ENCODE measurements at regions not wholly inside any gene's neighbourhood (a gene's known extent, or its start where the extent isn't known, plus 50 kb on each side); places are given as distances from the start of the nearest gene placed in this dataset.
A peak's percentile ranks its signal among the peaks of the same experiment; 100 is the strongest.
"Not testable (repeated sequence)": the region's sequence is repeated elsewhere in the genome, so short reads cannot be mapped to it uniquely, and the experiment has no call there.

DNA sequence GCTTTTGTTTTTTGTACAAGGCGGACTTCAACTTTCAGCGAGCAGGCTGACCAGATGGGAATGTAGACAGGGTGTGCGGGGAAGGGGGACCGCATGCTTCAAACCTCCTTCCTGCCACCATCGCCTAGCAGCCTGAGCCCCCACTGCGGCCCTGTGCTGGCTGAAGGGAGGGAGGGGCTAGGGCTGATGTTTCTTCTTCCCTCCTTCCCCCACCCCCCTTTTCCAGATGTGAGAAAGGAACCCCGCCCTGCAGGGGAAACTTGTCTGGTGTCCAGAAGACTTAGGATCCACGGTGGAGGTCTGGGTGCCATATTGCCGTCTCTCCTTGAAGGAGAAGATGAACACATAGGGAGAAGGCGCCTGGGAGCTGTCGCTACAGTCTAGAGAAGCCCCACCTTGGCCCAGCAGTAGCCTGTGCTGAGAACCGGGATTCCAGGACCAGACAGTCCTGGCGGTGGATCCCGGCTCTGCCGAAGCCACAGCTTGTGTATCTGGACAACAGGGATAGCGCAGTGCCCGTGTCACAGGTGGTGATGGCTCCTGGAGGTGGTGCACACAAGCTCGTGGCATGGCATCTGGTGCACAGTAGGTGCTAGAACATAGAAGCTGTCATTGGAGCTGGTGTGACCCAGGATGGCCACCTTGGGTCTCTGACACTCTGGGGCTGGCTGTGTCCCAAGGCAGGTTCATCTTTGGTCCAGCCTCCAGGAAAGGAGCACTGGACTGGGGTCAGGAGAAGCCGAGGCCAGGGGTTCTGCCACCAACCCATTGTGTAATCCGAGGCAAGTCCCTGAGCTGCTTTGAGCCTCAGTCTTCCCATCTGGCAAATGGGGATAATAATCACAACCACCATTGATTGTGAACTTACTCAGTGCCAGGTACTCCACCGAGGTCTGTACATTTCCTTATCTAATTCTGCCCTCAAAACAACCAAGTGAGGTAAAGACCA lies 205.6 kb downstream of the C9orf50 start:
- Mint-ChIP-seq H3K27me3 (peaks cover 4% of the 10 kb centered on the region), H3K4me1 (peaks cover 19% of the 10 kb centered on the region), H3K9me3 (peaks cover 7% of the 10 kb centered on the region), H3K4me3 (no peak overlapping the region), H3K27ac (peak overlapping the region; percentile 99), H3K36me3 (peaks cover 3% of the 10 kb centered on the region)
- DNase-seq (ENCODE audit: low spot score in 2 of 2) (no peak), ATAC-seq (ENCODE audit: low read depth) (no peak)

- ATAC-seq (ENCODE audit: low read depth) (no peak), DNase-seq (ENCODE audit: low spot score in 2 of 2) (no peak)
- H3K4me3 Mint-ChIP-seq, result peak overlapping the region; percentile 75
- peaks cover 10% of the 10 kb centered on the region for H3K9me3 Mint-ChIP-seq
- peaks cover 6% of the 10 kb centered on the region for H3K36me3 Mint-ChIP-seq
- H3K27ac Mint-ChIP-seq, result peak overlapping the region; percentile 99
- H3K4me1 Mint-ChIP-seq, result peaks cover 20% of the 10 kb centered on the region
- H3K27me3 Mint-ChIP-seq, result peaks cover 2% of the 10 kb centered on the region
Measured at GRCh38 chr9:129414377-129414992, 206.4 kb downstream of the C9orf50 start.

GRCh38 chr9:129413537-129414376 lies 207.1 kb downstream of the C9orf50 start:
- ATAC-seq (ENCODE audit: low read depth) (peak; percentile 83), DNase-seq (ENCODE audit: low spot score in 2 of 2) (peak; percentile 97 to 98)
- H3K27me3 Mint-ChIP-seq, result no peaks in the 10 kb centered on the region
- H3K9me3 Mint-ChIP-seq, result peaks cover 9% of the 10 kb centered on the region
- peak overlapping the region; percentile 86 for H3K4me3 Mint-ChIP-seq
- peaks cover 6% of the 10 kb centered on the region for H3K36me3 Mint-ChIP-seq
- H3K4me1 Mint-ChIP-seq, result peaks cover 18% of the 10 kb centered on the region
- H3K27ac Mint-ChIP-seq, result peak overlapping the region; percentile 99

GRCh38 chr9:129412814-129413536 lies 207.9 kb downstream of the C9orf50 start:
- Mint-ChIP-seq H3K36me3 (peaks cover 6% of the 10 kb centered on the region), H3K9me3 (peaks cover 9% of the 10 kb centered on the region), H3K27me3 (peaks cover 2% of the 10 kb centered on the region), H3K27ac (peak overlapping the region; percentile 99), H3K4me1 (peaks cover 18% of the 10 kb centered on the region), H3K4me3 (peak overlapping the region; percentile 86)
- no peak for ATAC-seq (ENCODE audit: low read depth)
- DNase-seq (ENCODE audit: low spot score in 2 of 2), result peak in 1 of 2 donors; percentile 60

DNA sequence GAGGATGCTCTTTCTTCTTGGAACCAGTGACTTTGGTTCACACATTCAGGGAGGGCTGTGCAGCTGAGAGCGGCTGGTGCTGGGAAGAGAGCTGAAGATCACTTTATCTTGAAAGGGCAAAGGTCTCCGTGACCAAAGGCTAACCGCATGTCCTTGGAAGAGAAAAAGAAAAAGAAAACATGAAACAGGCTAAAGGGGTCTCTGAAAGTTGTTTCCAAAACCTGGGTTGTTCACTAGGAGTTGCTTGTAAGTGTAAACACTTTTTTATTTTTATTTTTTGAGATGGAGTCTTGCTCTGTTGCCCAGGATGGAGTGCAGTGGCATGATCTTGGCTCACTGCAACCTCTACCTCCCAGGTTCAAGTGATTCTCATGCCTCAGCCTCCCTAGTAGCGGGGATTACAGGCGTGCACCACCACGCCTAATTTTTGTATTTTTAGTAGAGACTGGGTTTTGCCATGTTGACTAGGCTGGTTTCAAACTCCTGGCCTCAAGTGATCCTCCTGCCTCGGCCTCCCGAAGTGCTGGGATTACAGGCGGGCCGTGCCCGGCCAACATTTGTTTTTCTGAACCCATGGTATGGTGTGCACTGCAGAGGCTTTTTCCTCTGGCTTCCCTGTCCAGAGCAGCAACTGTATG lies 208.6 kb downstream of the C9orf50 start:
- not testable (repeated sequence) for H3K9me3 Mint-ChIP-seq; H3K27me3 Mint-ChIP-seq; H3K36me3 Mint-ChIP-seq; ATAC-seq (ENCODE audit: low read depth); DNase-seq (ENCODE audit: low spot score in 2 of 2)
- Mint-ChIP-seq H3K27ac (peak overlapping the region; percentile 99), H3K4me3 (peak overlapping the region; percentile 86), H3K4me1 (peaks cover 19% of the 10 kb centered on the region)

DNA sequence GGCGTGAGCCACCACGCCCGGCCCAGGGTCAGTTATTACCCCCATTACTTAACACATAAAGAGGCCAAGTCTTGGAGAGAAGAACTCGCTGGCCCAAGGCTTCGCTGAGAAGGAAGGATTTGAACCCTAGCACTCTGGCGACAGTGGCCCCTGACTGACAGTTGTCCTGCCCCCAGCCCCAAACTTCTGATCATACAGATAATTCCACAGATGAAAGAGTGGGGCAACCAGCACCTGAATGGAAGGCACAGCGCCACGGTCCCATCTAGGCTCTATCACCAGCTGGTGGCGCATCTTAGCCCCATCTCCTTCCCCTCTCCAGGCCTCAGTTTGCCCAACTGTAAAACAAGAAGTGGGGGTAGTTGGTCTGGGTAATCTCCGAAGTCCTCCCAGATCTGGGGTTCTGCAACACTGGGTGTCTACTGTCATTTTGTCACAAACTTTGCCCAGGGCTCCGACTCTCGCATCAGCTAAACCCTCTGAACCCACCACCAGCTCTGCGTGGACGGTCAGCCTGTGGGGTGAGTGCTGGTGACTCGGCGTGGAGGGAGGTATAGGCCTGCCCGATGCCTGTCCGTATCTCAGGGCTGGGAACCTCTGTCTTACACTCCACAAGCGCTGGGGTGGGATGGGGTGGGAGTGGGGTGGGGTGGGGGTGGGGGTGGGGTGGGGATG lies 209.3 kb downstream of the C9orf50 start:
- no peak for DNase-seq (ENCODE audit: low spot score in 2 of 2)
- no peak for ATAC-seq (ENCODE audit: low read depth)
- peaks cover 6% of the 10 kb centered on the region for H3K36me3 Mint-ChIP-seq
- H3K9me3 Mint-ChIP-seq, result peaks cover 9% of the 10 kb centered on the region
- no peak overlapping the region for H3K4me3 Mint-ChIP-seq
- H3K4me1 Mint-ChIP-seq, result peaks cover 19% of the 10 kb centered on the region
- peaks cover 4% of the 10 kb centered on the region for H3K27me3 Mint-ChIP-seq
- peak overlapping the region; percentile 99 for H3K27ac Mint-ChIP-seq

DNA sequence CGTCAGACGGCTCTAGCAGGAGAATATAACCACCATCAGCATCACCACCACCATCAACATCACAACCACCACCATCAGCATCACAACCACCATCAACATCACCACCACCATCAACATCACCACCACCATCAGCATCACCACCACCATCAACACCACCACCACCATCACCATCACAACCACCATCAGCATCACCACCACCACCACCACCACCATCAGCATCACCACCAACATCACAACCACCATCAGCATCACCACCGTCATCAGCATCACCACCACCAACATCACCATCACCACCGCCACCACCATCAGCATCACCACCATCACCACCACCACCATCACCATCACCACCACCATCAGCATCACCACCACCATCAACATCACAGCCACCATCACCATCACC lies 210.7 kb downstream of the C9orf50 start:
- DNase-seq (ENCODE audit: low spot score in 2 of 2), result no peak
- Mint-ChIP-seq H3K27ac (peak overlapping the region; percentile 99), H3K36me3 (peaks cover 6% of the 10 kb centered on the region), H3K27me3 (peaks cover 13% of the 10 kb centered on the region), H3K4me3 (no peak overlapping the region), H3K4me1 (peaks cover 24% of the 10 kb centered on the region), H3K9me3 (peaks cover 9% of the 10 kb centered on the region)
- no peak for ATAC-seq (ENCODE audit: low read depth)

DNA sequence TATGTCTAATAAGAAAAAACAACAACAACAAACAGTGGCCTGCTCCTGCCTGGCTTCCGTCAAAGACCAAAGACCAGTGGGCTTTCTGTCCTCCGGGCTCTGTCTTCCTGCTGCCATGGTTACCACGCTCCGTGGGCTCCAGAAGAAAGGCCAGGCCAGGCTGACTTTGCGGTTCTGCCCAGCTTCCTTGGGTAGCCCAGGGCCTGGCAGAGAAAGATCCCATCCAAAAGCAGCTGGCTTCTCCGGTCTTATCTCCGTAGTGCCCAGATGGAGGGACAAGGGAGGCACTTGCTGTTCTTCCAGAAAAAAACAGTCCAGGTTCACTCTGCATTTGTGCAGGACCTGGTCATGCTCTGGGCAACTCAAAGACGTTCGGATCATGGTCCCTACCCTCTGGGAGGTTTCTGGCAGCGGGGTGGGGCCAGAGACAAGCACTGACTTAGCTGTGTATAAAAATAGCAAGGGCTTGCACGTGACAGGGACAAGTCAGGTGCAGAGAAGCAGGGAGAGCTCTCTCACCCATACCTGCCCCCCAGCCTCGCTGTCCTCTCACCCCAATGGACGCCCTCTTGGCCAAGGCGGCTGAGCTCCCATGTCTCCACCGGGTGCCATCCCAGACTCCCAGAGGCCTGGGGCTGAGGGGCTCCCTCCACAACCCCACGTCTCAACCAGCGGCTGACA lies 212.2 kb downstream of the C9orf50 start:
- peaks cover 9% of the 10 kb centered on the region for H3K9me3 Mint-ChIP-seq
- DNase-seq (ENCODE audit: low spot score in 2 of 2), result no peak
- H3K27me3 Mint-ChIP-seq, result peaks cover 15% of the 10 kb centered on the region
- H3K4me3 Mint-ChIP-seq, result no peak overlapping the region
- no peak overlapping the region for H3K27ac Mint-ChIP-seq
- H3K4me1 Mint-ChIP-seq, result peaks cover 22% of the 10 kb centered on the region
- H3K36me3 Mint-ChIP-seq, result peaks cover 6% of the 10 kb centered on the region
- ATAC-seq (ENCODE audit: low read depth), result no peak

DNA sequence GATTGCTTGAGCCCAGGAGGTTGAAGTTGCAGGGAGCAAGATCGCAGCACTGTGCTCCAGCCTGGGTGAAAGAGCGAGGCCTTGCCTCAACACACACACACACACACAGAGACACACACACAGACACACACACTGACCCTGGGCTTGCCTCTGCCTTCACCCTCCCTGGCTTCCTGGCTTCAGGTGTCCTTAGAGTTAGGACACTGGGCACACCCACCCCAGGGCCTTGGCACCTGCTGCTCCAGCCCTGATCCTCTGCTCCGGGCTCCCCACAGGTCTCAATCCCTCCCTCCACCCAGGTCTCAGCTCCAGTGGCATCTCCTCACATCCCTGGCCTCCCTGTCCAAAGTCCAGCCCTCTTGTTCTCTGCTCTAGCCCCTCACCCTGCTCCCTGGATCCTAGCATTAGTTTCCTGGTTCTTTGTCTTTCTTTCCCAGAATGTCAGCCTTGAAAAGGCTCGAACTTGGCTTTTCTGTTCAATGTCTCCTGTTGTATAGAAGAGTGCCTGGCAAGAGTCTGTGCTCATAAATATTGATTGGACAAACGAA lies 212.9 kb downstream of the C9orf50 start:
- Mint-ChIP-seq H3K36me3 (peaks cover 6% of the 10 kb centered on the region), H3K9me3 (peaks cover 9% of the 10 kb centered on the region), H3K4me3 (no peak overlapping the region), H3K27ac (peak overlapping the region; percentile 62), H3K27me3 (peaks cover 15% of the 10 kb centered on the region), H3K4me1 (peaks cover 22% of the 10 kb centered on the region)
- ATAC-seq (ENCODE audit: low read depth), result no peak
- DNase-seq (ENCODE audit: low spot score in 2 of 2), result no peak

DNA sequence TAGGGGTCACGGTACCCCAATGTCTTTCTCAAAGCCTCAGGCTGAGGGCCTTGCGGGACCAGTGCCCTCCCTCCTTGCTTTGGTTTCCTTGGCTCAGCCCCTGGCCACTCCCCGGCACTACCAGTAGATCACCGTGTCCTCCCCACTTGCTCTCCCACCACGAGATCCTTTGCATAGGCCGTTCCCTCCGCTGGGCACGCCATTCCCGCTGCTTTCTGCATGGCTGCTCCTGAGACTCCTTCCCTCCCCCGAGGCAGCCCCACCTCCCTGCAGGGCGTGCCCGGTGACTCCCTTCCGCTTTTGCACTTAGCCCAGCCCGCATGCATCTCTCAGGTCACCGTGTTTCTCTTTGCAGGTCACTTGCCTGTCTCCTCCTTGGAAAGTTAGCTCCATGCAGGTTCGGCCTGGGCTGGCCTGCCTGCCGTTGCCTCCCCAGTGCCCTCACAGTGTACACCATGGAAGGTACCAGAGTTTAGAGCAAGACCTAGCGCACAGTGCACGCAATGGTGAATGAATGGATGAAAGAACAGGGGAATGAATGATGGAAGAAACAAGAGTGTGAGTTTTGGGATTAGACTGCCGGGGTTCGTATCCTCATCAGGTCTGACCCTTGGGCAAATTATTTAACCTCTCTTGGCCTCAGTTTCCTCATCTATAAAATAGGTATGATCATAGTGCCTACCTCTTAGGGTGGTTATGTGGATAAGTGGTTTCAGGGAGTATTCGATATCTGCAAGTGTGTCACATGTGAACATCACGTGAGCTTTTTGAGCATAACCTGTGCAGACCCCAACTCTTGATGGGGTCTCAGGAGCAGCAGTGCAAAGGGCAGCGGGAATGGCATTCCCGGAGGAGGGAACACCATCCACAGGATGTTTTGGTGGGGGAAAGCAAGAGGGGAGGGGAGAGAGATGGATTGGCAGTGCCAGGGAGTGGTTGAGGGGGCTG lies 214.3 kb downstream of the C9orf50 start:
- peaks cover 18% of the 10 kb centered on the region for H3K27me3 Mint-ChIP-seq
- peak overlapping the region; percentile 71 for H3K27ac Mint-ChIP-seq
- peaks cover 6% of the 10 kb centered on the region for H3K36me3 Mint-ChIP-seq
- H3K4me1 Mint-ChIP-seq, result peaks cover 22% of the 10 kb centered on the region
- peak overlapping the region; percentile 78 for H3K4me3 Mint-ChIP-seq
- ATAC-seq (ENCODE audit: low read depth), result peak; percentile 65
- no peak for DNase-seq (ENCODE audit: low spot score in 2 of 2)
- peaks cover 9% of the 10 kb centered on the region for H3K9me3 Mint-ChIP-seq

DNA sequence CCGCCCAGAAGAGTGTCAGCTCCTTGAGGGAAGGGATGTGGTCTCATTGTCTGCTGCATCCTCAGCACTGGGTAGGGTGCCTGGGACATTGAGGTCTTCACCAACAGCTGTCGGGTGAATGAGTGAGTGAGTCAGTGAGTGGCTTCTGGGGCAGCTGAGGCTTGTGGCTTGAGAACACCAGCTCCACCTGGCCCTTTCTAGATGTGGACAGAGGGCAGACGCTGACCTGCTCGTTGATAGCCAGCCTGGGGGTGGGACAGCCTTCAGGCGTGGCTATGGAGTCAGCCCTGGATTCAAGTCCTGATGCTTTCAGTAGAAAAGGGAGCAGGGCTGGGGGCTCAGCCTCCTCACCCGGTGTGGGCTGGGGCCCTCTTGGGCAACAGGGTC lies 215.1 kb downstream of the C9orf50 start:
- DNase-seq (ENCODE audit: low spot score in 2 of 2), result no peak
- Mint-ChIP-seq H3K4me3 (no peak overlapping the region), H3K27ac (no peak overlapping the region), H3K9me3 (peaks cover 9% of the 10 kb centered on the region), H3K4me1 (peaks cover 21% of the 10 kb centered on the region), H3K36me3 (peaks cover 6% of the 10 kb centered on the region), H3K27me3 (peaks cover 18% of the 10 kb centered on the region)
- ATAC-seq (ENCODE audit: low read depth), result no peak

Data from memory B cell (primary cell).